Esophagus muscularis mucosa (tissue), 4 donors: ENCODE measurements at regions not wholly inside any gene's neighbourhood (a gene's known extent, or its start where the extent isn't known, plus 50 kb on each side); places are given as distances from the start of the nearest gene placed in this dataset.
"Not testable (repeated sequence)": the region's sequence is repeated elsewhere in the genome, so short reads cannot be mapped to it uniquely, and the experiment has no call there.

ENCODE experiments used
- EP300 ChIP-seq: sonication (generic); formaldehyde crosslinking; IDR thresholded peaks from one replicate; pipeline ENCODE4 v1.6.1; 2017; ENCODE audit warnings: antibody characterized with exemption
- POLR2A ChIP-seq: fragments of 450-650 bp; IDR thresholded peaks from one replicate; pipeline ENCODE4 v1.6.1; 2017; ENCODE audit warnings: antibody characterized with exemption, moderate library complexity, mild to moderate bottlenecking, low read depth
- POLR2AphosphoS5 ChIP-seq, 2 donors: sonication (generic); formaldehyde crosslinking; IDR thresholded peaks; one replicate each; pipeline ENCODE4 v1.6.1; 2017; ENCODE audit warnings: antibody characterized with exemption in 2 of 2
- TF ChIP-seq, protein P1 (sequence below), 3 experiments: fragments of 200-600 bp in 2 of 3; fragments of 450-650 bp in 1 of 3; sonication (generic) in 2 of 3; IDR thresholded peaks; one replicate each; pipeline ENCODE4 v1.5.1; 2017 to 2019; ENCODE audit warnings: antibody characterized with exemption in 3 of 3, mild to moderate bottlenecking in 2 of 3, moderate library complexity in 1 of 3

DNA sequence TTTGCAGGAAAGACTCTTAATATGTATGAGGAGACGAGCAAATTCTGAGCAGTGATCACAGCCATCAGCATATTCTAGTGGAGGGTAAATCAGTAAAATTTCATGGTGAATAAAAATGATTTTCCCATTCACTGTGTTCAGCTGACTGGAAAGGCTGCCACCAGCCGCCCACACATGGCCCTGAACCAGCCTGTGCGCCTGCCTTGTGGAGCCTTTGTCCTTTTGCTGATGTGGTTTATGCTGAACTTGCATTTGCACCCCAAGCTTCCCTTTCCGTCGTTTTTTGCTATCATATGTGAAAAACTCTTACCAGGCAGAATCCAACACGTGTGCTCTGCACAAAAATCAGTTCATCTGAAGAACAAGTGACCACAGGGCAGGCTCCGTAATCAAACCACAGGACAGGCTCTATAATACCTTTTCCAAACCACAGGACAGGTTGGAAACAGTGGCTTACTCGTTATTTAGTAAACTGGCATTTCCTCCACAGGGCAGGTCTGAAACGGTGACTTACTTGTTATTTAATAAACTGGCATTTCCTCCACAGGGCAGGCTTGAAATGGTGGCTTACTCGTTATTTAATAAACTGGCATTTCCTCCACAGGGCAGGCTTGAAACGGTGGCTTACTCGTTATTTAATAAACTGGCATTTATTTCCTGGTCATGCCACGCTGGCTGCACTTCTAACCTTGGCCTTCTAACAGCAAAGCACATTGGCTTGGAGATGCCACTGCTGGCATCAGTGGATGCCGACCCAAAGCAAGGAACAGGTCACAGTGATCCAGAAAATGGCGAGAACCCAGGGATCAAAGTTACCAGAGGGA is 58.4 kb upstream of the TNK2 start:
- not testable (repeated sequence) for TF ChIP-seq EP300; POLR2A; POLR2AphosphoS5 (IDR thresholded peaks at IDR 0.05)
- TF ChIP-seq, protein P1, sequence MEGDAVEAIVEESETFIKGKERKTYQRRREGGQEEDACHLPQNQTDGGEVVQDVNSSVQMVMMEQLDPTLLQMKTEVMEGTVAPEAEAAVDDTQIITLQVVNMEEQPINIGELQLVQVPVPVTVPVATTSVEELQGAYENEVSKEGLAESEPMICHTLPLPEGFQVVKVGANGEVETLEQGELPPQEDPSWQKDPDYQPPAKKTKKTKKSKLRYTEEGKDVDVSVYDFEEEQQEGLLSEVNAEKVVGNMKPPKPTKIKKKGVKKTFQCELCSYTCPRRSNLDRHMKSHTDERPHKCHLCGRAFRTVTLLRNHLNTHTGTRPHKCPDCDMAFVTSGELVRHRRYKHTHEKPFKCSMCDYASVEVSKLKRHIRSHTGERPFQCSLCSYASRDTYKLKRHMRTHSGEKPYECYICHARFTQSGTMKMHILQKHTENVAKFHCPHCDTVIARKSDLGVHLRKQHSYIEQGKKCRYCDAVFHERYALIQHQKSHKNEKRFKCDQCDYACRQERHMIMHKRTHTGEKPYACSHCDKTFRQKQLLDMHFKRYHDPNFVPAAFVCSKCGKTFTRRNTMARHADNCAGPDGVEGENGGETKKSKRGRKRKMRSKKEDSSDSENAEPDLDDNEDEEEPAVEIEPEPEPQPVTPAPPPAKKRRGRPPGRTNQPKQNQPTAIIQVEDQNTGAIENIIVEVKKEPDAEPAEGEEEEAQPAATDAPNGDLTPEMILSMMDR (IDR thresholded peaks at IDR 0.05) = not testable (repeated sequence)
